Stimulated activated CD8-positive, alpha-beta memory T cell treated with anti-CD3 and anti-CD28 coated beads, Interleukin-15, amount 100 ng/mL, for 4 hours (primary cell): ENCODE measurements at regions not wholly inside any gene's neighbourhood (a gene's known extent, or its start where the extent isn't known, plus 50 kb on each side); places are given as distances from the start of the nearest gene placed in this dataset.
"Not testable (repeated sequence)": the region's sequence is repeated elsewhere in the genome, so short reads cannot be mapped to it uniquely, and the experiment has no call there.

Source experiments
- DNase-seq, 2 donors: peaks; one replicate each; pipeline ENCODE4 v3.0.0-alpha.2; 2020; ENCODE audit warnings: low read depth in 2 of 2

GRCh38 chr22:22168941-22169867 is 75.4 kb upstream of the VPREB1 start:
- DNase-seq, result no peak

GRCh38 chr22:22168190-22168940 is 76.2 kb upstream of the VPREB1 start:
- no peak for DNase-seq

DNA sequence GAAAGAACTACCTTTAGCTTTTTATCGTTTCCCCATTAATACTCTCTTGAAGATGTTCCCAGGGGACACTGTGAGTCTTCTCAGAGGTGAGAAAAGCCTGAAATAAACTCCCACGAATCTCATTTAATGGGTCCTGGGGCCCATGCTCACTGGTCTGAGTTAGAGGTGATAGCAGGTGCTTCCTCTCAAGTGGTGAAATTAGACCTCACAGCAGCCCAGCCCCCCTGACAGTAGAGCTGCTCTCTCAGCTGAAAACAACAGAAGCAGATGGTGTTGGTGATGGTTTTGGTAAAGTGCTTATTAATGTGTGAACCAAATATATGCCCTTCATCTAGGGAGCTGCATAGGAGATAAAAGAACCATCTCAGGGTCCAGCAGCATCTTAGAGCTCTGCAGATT is 76.8 kb upstream of the VPREB1 start:
- no peak for DNase-seq

GRCh38 chr22:22166941-22167713 is 77.5 kb upstream of the VPREB1 start:
- DNase-seq, result no peak

DNA sequence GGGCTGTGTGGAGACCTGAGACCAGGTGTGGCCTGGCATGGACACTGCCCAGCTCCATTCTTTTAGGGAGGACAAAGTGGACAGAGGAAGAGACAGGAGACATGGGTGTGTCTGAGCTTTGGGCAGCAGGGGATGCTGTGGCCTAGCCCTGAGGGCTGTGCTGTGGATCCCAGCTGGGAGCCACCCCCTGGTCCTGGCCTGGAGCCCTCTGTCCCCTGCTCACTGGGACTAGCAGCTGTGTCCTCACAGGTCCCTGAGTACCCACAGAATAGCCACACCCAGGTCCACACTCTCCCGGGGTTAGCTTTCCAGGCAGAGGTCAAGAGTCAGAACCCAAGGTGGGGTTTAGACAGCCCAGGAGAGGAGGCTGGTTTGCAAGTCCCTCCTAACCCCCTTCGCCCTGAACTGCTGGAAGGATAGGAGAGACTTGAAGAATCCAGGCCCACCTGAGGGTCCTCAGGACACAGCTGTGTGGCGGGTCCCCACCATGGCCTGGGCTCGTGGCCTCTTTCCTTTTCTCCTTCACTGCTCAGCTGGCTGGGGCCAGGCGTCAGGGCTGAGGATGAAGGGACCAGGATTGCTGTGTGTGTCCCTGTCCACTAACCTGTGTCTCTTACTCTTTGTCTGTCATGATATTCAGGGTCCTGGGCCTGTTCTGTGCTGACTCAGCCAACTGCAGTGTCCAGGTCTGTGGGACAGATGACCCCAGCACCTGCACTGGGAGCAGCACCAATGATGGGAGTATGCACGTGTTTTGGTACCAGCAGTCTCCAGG is 78.5 kb upstream of the VPREB1 start:
- no peak for DNase-seq

DNA sequence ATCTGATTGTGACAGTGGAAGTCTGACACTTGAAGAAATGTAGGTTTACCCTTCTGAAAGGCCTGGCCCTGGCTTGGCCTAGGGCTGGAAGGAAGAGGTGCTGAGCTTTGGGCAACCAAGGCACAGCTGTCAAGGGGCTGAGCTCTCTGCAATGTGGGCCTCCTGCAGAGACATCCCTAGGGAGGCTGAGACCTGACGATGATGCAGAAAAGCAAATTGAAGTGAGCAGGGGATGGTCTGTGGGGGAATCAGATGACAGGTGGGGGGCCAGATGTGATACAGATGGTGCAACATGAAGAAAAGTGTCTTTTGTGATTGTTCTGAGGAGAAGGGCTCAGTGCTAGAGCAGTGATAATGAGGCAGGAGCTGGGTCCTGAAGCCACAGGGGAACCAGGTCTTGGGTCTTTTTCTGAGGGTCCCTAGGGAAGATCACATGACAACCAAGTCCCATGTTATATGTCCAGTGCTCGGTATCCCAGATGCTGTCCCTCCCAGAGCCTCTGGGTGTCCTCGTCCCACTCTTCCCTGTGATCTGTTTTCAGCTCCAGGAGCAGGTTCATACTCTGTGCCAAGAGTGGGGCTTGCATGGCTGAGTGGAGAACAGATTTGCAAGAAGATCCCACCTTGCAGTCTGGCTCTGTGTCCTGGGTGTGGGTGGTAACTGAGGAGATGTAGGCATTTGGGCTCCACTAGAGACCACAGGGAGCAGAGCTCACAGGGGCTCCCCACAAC is 79.9 kb upstream of the VPREB1 start:
- no peak for DNase-seq

DNA sequence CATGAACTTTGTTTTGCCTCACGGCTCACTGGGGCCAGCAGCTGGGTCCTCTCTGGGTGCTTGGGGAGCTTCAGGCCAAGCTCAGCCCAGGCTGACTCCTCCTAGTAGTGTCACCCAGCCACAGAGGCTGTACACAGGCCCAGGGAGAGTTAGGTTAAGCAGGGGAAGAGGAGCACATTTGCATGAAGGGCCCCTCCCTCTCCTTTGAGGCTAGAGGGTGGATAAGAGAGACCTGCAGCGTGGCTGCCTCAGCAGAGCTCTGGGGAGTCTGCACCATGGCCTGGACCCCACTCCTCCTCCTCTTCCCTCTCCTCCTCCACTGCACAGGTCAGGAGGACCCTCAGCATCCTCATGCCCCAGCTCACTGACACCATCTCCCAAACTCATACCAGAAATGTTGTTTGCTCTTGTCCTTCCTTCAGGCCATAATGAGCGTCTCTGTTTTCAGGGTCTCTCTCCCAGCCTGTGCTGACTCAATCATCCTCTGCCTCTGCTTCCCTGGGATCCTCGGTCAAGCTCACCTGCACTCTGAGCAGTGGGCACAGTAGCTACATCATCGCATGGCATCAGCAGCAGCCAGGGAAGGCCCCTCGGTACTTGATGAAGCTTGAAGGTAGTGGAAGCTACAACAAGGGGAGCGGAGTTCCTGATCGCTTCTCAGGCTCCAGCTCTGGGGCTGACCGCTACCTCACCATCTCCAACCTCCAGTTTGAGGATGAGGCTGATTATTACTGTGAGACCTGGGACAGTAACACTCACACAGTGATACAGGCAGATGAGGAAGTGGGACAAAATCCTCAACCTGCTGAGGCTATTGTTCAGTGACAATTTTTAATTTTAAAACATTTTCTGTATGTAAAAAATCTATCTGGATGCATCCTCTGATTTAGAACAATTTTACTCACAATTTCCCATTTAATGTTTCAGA is 82.4 kb upstream of the VPREB1 start:
- no peak for DNase-seq

DNA sequence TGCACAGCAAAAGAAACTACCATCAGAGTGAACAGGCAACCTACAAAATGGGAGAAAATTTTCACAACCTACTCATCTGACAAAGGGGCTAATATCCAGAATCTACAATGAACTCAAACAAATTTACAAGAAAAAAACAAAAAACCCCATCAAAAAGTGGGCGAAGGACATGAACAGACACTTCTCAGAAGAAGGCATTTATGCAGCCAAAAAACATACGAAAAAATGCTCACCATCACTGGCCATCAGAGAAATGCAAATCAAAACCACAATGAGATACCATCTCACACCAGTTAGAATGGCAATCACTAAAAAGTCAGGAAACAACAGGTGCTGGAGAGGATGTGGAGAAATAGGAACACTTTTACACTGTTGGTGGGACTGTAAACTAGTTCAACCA is 83.8 kb upstream of the VPREB1 start:
- not testable (repeated sequence) for DNase-seq

DNA sequence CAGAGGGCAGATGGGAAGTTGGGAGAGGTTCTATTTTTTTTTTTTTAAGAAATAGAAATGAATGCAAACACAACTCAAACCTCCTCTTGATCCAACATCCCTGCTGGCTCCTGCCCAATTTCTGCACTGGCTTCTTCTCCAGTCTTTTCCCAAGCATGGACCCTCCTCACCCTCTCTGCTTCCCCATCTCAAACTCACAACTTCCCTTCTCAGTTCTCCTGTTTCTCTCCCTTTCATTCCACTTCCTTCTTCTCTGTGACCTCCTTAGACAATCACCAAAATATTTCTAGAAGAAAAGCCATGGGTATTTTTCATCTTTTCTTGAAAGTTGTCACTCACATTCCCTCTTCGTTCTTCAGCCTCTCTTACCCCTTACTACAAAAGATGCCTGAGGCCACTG is 85.2 kb upstream of the VPREB1 start:
- no peak for DNase-seq

- no peak for DNase-seq
These were observed 85.6 kb upstream of the VPREB1 start for GRCh38 chr22:22158965-22159364.

DNA sequence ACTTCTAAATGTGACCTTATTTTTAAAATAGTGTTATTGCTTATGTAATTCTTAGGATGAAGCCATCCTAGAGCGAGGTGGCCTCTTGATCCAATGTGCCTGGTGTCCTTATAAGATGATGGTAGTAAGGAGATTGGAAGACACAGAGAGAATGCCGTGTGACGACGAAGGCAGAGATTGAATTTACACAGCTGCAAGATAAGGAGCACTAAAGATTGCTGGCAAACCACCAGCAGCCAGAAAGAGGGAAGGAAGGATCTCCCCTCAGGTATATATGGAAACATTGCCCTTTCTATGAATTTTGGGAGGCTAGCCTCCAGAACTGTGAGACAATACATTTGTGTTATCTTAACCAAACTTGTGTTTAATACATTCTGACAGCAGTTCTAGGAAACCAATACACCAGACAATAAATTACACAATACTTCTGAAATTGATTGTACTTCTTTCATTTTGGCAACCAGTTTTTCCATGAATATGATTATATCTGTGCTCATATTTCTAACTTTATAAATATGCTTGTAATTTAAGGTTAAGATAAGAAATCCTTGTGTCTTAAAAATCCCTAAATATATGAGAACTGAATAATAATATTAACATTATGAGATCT is 86.3 kb upstream of the VPREB1 start:
- DNase-seq, result no peak

GRCh38 chr22:22157348-22157725 is 87.2 kb upstream of the VPREB1 start:
- no peak for DNase-seq

- DNase-seq, result peak in 1 of 2 donors; percentile 34
These were observed 87.8 kb upstream of the VPREB1 start for GRCh38 chr22:22156716-22157347.

DNA sequence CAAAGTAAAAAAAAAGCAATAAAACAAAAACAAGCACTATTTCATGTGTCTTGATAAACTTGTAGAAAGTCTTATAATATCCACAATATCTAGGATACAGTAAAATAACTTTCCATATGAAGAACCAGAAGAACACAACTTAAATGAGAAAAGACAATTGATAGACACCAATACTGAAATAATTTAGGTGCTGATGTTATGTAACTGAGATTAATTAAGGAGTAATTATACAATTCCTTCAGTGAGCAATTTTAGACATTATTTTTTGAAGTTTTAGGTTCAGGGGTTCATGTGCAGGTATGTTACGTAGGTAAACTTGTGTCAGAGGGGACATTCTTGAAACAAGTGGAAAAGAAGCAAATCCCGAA is 88.3 kb upstream of the VPREB1 start:
- no peak for DNase-seq

GRCh38 chr22:22155607-22156006 is 89.0 kb upstream of the VPREB1 start:
- no peak for DNase-seq

DNA sequence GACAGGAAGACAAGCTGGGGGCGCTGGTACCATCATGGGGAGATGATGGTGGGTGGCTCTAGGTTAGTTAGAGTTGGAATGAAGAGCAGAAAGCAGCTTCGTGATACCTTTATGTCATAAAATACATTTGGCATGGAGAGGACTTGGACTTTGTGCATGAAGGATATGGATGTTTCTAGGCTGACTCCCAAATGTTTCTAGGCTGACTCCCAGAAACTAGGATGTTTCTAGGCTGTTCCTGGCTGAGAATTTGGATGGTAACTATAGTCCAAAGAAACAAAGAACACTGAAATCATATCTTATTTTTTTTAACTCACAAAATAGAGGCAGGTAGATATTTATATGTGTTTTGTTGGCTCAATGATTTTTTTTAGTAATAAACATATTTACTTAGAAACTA is 89.4 kb upstream of the VPREB1 start:
- DNase-seq, result no peak

- no peak for DNase-seq
These were observed 90.5 kb upstream of the VPREB1 start for GRCh38 chr22:22154040-22154439.

GRCh38 chr22:22151308-22151707 is 93.3 kb upstream of the VPREB1 start:
- no peak for DNase-seq

DNA sequence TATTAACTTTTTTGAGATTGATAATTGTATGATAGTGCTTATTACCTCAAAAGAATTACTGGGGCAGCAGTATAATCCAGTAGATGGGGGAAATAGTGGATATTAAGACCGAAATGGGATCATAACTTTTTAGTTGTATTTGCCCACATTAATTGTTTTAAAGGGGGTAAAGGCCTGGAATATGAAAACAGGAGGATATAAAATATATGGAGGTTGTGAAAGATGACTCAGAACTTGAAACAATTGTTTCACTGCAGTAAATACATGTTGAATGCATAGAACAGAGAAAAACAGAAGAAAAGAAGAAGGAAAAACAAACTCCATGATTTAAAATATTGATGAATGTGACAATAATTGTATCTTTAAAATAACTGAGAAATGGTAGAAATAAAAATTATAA is 94.1 kb upstream of the VPREB1 start:
- no peak for DNase-seq
